Type B pancreatic cell (in vitro differentiated cells): ENCODE measurements at regions not wholly inside any gene's neighbourhood (a gene's known extent, or its start where the extent isn't known, plus 50 kb on each side); places are given as distances from the start of the nearest gene placed in this dataset.

Source experiments
- DNase-seq: peaks from one replicate; pipeline ENCODE4 v3.0.0; 2021; ENCODE audit warnings: mixed read lengths; ENCODE audit not compliant: unreplicated experiment; ENCODE audit errors: extremely low spot score
- H3K27ac Mint-ChIP-seq: 2 replicates; pipeline ENCODE4 v1.8.0; 2021; ENCODE audit warnings: mild to moderate bottlenecking, mixed read lengths
- H3K27me3 Mint-ChIP-seq: 2 replicates; pipeline ENCODE4 v1.8.0; 2021; ENCODE audit warnings: mixed read lengths
- H3K36me3 Mint-ChIP-seq: 2 replicates; pipeline ENCODE4 v1.8.0; 2021; ENCODE audit warnings: mixed read lengths
- H3K4me1 Mint-ChIP-seq: one replicate; pipeline ENCODE4 v1.8.0; 2021; ENCODE audit warnings: mixed read lengths; ENCODE audit not compliant: unreplicated experiment
- H3K4me3 Mint-ChIP-seq: 2 replicates; pipeline ENCODE4 v1.8.0; 2021; ENCODE audit warnings: mild to moderate bottlenecking, mixed read lengths
- H3K9me3 Mint-ChIP-seq: 2 replicates; pipeline ENCODE4 v1.8.0; 2021; ENCODE audit warnings: mixed read lengths
- CTCF ChIP-seq: fragments of 200-600 bp; sonication (generic); conservative IDR thresholded peaks from 2 replicates; pipeline ENCODE4 v1.5.0; 2021; ENCODE audit warnings: antibody characterized with exemption, mild to moderate bottlenecking

- H3K36me3 Mint-ChIP-seq = no peaks in the 10 kb centered on the region
- DNase-seq = no peak
- H3K4me3 Mint-ChIP-seq = no peak overlapping the region
- no peaks in the 10 kb centered on the region for H3K4me1 Mint-ChIP-seq
- no peaks in the 10 kb centered on the region for H3K9me3 Mint-ChIP-seq
- H3K27me3 Mint-ChIP-seq = no peaks in the 10 kb centered on the region
- TF ChIP-seq CTCF = no peak
- no peak overlapping the region for H3K27ac Mint-ChIP-seq
Observed at GRCh38 chr13:107301724-107302374, 733.9 kb upstream of the ARGLU1 start.

DNA sequence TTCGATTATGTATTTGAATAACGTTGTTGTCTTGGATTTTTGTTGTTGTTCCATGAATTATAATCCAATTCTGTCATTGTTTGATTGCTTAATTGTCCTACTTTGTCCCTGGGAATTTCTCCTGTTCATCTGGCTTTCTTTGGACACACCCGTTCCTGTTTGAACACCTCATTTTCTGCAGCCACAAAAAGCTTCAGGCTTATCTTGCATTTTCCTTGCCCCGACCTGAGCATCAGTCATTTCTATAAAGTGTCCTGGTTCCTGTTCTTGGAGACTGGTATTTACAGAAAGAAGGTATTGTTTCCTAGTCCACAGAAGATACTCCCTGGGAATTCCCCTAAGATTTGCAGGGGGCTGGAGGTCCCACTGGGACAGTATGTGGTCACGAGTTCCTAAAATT, 731.8 kb upstream of the ARGLU1 start:
- no peak for TF ChIP-seq CTCF

DNA sequence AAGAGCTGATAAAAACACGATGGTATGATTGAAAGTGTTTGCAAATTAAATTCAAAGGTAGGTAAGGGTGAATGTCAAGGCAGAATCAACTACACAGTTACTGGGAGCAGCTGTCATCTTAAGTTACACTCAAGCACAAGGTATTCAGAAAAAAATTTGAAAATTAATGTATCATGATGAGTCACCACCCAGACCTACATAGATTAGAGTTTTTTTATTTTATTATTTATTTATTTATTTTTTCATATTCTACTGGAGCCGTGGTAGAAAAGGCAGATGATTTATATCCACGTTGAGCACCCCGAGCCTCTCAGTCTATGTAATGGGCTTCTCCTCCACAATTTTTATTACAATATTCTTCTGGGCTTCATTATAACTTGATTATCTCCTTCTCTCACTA, 728.9 kb upstream of the ARGLU1 start:
- no peaks in the 10 kb centered on the region for H3K9me3 Mint-ChIP-seq
- no peak for DNase-seq
- no peak overlapping the region for H3K27ac Mint-ChIP-seq
- no peaks in the 10 kb centered on the region for H3K27me3 Mint-ChIP-seq
- no peaks in the 10 kb centered on the region for H3K36me3 Mint-ChIP-seq
- no peak for TF ChIP-seq CTCF
- no peak overlapping the region for H3K4me3 Mint-ChIP-seq
- H3K4me1 Mint-ChIP-seq = no peaks in the 10 kb centered on the region

More for the DNA sequence above, 731.8 kb upstream of the ARGLU1 start:
- no peaks in the 10 kb centered on the region for H3K4me1 Mint-ChIP-seq
- no peak for DNase-seq
- no peaks in the 10 kb centered on the region for H3K27me3 Mint-ChIP-seq
- no peak overlapping the region for H3K27ac Mint-ChIP-seq
- H3K9me3 Mint-ChIP-seq = no peaks in the 10 kb centered on the region
- no peak overlapping the region for H3K4me3 Mint-ChIP-seq
- no peaks in the 10 kb centered on the region for H3K36me3 Mint-ChIP-seq

DNA sequence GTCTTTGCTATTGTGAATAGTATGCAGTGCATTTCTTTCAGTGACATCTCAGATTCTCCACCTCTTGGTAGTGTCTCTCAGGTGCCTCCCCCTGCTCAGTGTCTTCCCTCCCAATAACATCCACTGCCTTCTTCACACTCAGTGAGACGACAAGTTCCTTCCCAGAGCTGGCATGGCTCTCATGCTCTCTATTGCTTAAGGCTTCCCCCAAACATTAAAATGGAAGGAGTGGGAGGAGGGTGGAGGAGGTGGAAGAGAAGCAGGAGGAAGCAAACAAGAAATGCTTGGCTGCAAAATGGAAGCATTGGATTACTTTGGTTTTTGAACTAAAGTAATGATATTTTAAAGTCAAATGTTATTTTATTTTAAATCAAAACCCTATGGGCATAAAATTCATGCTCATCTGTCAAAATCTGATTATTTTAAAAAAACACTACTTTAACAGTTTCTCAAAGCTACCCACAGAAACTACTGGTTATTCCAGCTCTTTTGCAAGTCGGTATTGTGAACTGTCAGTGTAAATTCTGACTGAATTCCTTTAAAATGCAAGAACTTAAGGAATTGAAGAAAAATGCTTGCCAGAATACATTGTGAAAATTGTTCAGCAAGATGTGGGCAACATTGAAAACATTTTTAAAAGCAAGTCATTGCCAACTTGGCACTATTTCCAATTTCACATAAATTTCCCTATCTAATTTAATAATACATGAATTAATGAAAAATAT, 727.6 kb upstream of the ARGLU1 start:
- H3K4me3 Mint-ChIP-seq = no peak overlapping the region
- H3K4me1 Mint-ChIP-seq = no peaks in the 10 kb centered on the region
- H3K36me3 Mint-ChIP-seq = no peaks in the 10 kb centered on the region
- no peak for TF ChIP-seq CTCF
- H3K27ac Mint-ChIP-seq = no peak overlapping the region
- no peaks in the 10 kb centered on the region for H3K9me3 Mint-ChIP-seq
- DNase-seq = no peak
- no peaks in the 10 kb centered on the region for H3K27me3 Mint-ChIP-seq

DNA sequence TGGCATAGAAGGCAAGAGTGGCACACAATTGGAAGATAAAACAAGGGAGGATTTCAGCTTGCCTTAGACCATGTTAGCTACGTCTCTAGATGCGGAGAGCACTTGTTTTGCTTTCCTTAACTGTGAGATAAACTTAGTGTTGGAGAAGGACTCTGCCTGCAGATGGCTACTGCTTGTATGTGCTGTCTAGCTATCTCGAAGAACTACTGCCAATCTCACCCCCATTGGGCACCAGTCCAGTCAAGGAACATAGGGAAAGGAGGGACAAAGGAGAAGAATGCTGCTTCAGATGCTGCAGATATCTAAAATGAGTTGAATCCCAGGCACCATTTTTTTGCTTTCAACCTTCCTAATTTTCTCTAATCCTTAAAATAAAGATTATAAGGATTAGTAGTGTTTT, 726.0 kb upstream of the ARGLU1 start:
- no peak for TF ChIP-seq CTCF
- H3K27me3 Mint-ChIP-seq = no peaks in the 10 kb centered on the region
- no peak for DNase-seq
- H3K4me1 Mint-ChIP-seq = no peaks in the 10 kb centered on the region
- H3K4me3 Mint-ChIP-seq = no peak overlapping the region
- no peaks in the 10 kb centered on the region for H3K36me3 Mint-ChIP-seq
- H3K9me3 Mint-ChIP-seq = no peaks in the 10 kb centered on the region
- H3K27ac Mint-ChIP-seq = no peak overlapping the region
